Astrocyte of the cerebellum (primary cell): ENCODE measurements at regions not wholly inside any gene's neighbourhood (a gene's known extent, or its start where the extent isn't known, plus 50 kb on each side); places are given as distances from the start of the nearest gene placed in this dataset.

Experiments used
- DNase-seq: peaks from one replicate; pipeline ENCODE4 v3.0.0-alpha.2; 2011; ENCODE audit warnings: low read depth
- H3K4me3 ChIP-seq: 2 replicates; pipeline ENCODE4 v1.5.1; 2011; ENCODE audit warnings: mild to moderate bottlenecking, low read depth, low read length, moderate library complexity
- CTCF ChIP-seq: IDR thresholded peaks from 2 replicates; pipeline ENCODE4 v1.5.1; 2012; ENCODE audit warnings: low read length, low read depth, moderate library complexity, mild to moderate bottlenecking; ENCODE audit errors: missing control alignments
- in situ Hi-C: cut with HindIII; loops from 2 replicates; pipeline ENCODE4 v1.10.0; 2017; ENCODE audit warnings: low sequenced_read_pairs

GRCh38 chr15:70240820-70241430 is 143.2 kb upstream of the TLE3 start:
- no peak for TF ChIP-seq CTCF
- no peak for DNase-seq
- H3K4me3 ChIP-seq = no peak overlapping the region
- in situ Hi-C loops = no loop called here

DNA sequence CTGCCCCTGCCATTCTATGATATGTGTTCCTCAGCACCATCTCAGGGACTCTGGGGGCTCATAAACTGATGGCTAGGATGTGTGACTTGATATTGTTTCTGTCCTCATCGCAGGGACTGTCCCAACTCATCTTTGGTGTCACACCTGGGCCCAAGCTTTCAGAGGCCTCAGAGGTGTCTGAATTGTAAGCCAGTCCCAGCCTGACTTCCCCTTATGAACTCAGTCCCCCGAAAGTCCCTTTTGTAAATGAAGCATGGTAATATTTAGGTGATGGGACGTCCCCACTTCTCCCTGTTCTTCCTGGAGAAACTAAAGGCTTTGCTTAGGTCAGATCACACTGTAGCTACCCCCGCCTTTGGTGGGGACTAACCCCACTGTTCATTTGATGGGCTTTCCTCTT is 142.4 kb upstream of the TLE3 start:
- no peak for TF ChIP-seq CTCF
- in situ Hi-C loops = no loop called here
- DNase-seq = no peak

GRCh38 chr15:70238917-70239316 is 141.2 kb upstream of the TLE3 start:
- TF ChIP-seq CTCF = no peak
- H3K4me3 ChIP-seq = no peak overlapping the region
- no peak for DNase-seq
- in situ Hi-C loops = no loop called here

More for the DNA sequence above, 142.4 kb upstream of the TLE3 start:
- H3K4me3 ChIP-seq = no peak overlapping the region

GRCh38 chr15:70237626-70238025 is 139.9 kb upstream of the TLE3 start:
- no peak overlapping the region for H3K4me3 ChIP-seq
- in situ Hi-C loops = no loop called here
- no peak for DNase-seq
- no peak for TF ChIP-seq CTCF

- no peak for DNase-seq
- no peak for TF ChIP-seq CTCF
- no peak overlapping the region for H3K4me3 ChIP-seq
- in situ Hi-C loops = no loop called here
Observed at GRCh38 chr15:70236341-70237086, 138.8 kb upstream of the TLE3 start.

DNA sequence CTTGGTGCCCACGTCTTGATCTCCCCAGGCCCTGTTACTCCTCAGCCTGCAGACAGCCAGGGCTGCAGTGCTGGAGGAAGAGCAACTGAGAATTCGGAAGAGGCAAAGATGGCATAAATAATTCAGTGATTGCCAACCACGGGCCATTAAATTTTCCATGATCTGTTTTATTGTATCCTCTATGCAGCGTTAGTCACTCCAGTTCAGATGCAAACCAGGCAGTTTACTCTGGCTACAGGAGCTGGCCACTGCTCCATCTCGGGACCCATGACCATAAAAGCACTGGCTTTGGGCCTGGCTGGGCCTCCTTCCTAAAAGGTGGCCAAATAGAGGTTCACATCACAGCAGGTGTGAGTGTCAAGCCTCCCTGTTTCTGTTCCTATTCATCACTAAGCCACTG is 137.6 kb upstream of the TLE3 start:
- no peak for TF ChIP-seq CTCF
- in situ Hi-C loops = no loop called here
- H3K4me3 ChIP-seq = no peak overlapping the region
- no peak for DNase-seq
